Stimulated activated CD8-positive, alpha-beta memory T cell treated with anti-CD3 and anti-CD28 coated beads, Interleukin-4, amount 100 ng/mL, for 24 hours (primary cell): ENCODE measurements at regions not wholly inside any gene's neighbourhood (a gene's known extent, or its start where the extent isn't known, plus 50 kb on each side); places are given as distances from the start of the nearest gene placed in this dataset.
"Not testable (repeated sequence)": the region's sequence is repeated elsewhere in the genome, so short reads cannot be mapped to it uniquely, and the experiment has no call there.

ENCODE experiments used
- DNase-seq: peaks from one replicate; pipeline ENCODE4 v3.0.0-alpha.2; 2020; ENCODE audit warnings: low read depth

- DNase-seq = no peak
Measured at GRCh38 chr9:81427870-81428269, 261.5 kb downstream of the TLE1 start.

- DNase-seq = no peak
Measured at GRCh38 chr9:81424431-81424830, 264.9 kb downstream of the TLE1 start.

- DNase-seq = no peak
Measured at GRCh38 chr9:81423589-81424326, 265.6 kb downstream of the TLE1 start.

GRCh38 chr9:81421090-81421489, 268.3 kb downstream of the TLE1 start:
- DNase-seq = not testable (repeated sequence)

- DNase-seq = no peak
Measured at GRCh38 chr9:81420024-81420423, 269.3 kb downstream of the TLE1 start.

- no peak for DNase-seq
Measured at GRCh38 chr9:81417941-81418340, 271.4 kb downstream of the TLE1 start.

GRCh38 chr9:81417299-81417675, 272.1 kb downstream of the TLE1 start:
- DNase-seq = no peak

- no peak for DNase-seq
Measured at GRCh38 chr9:81416476-81417298, 272.7 kb downstream of the TLE1 start.

- DNase-seq = no peak
Measured at GRCh38 chr9:81414836-81415235, 274.5 kb downstream of the TLE1 start.

- no peak for DNase-seq
Measured at GRCh38 chr9:81411961-81412360, 277.4 kb downstream of the TLE1 start.

- no peak for DNase-seq
Measured at GRCh38 chr9:81410201-81410600, 279.1 kb downstream of the TLE1 start.

- DNase-seq = no peak
Measured at GRCh38 chr9:81408951-81409350, 280.4 kb downstream of the TLE1 start.

GRCh38 chr9:81404931-81405598, 284.3 kb downstream of the TLE1 start:
- DNase-seq = no peak

- DNase-seq = no peak
Measured at GRCh38 chr9:81397481-81398381, 291.6 kb downstream of the TLE1 start.

- DNase-seq = no peak
Measured at GRCh38 chr9:81396528-81396927, 292.8 kb downstream of the TLE1 start.

- DNase-seq = no peak
Measured at GRCh38 chr9:81395676-81396054, 293.7 kb downstream of the TLE1 start.

- no peak for DNase-seq
Measured at GRCh38 chr9:81394881-81395675, 294.3 kb downstream of the TLE1 start.

- no peak for DNase-seq
Measured at GRCh38 chr9:81393985-81394811, 295.1 kb downstream of the TLE1 start.

GRCh38 chr9:81391457-81391825, 297.9 kb downstream of the TLE1 start:
- DNase-seq = no peak

GRCh38 chr9:81390792-81391456, 298.4 kb downstream of the TLE1 start:
- DNase-seq = no peak
